Mucosa of descending colon (tissue), 3 donors: ENCODE measurements at regions not wholly inside any gene's neighbourhood (a gene's known extent, or its start where the extent isn't known, plus 50 kb on each side); places are given as distances from the start of the nearest gene placed in this dataset.

Experiments used
- ATAC-seq: fragments of 200-7000 bp; cut with Tn5 transposase; one replicate; pipeline ENCODE4 v1.9.1; 2020; ENCODE audit warnings: mild to moderate bottlenecking, moderate library complexity
- DNase-seq, 3 donors: peaks; one replicate each; pipeline ENCODE4 v3.0.0-alpha.2; 2020
- H3K36me3 ChIP-seq: fragments of 200-600 bp; one replicate; pipeline ENCODE4 v1.8.0; 2021; ENCODE audit warnings: low read depth, mild to moderate bottlenecking
- H3K4me1 ChIP-seq: fragments of 200-600 bp; one replicate; pipeline ENCODE4 v1.8.0; 2021; ENCODE audit warnings: low read depth, mild to moderate bottlenecking
- H3K4me3 ChIP-seq: fragments of 200-600 bp; one replicate; pipeline ENCODE4 v1.8.0; 2021; ENCODE audit warnings: mild to moderate bottlenecking
- H3K9me3 ChIP-seq: fragments of 200-600 bp; one replicate; pipeline ENCODE4 v1.8.0; 2021; ENCODE audit warnings: mild to moderate bottlenecking
- intact Hi-C, 2 donors: fragments of 100-400 bp; cut with DNase I in 1 of 2; cut with micrococcal nuclease in 1 of 2; formaldehyde crosslinking; loops; one replicate each; pipeline versions ENCODE4 v1.11.0 to v1.11.1; 2022; cut with DNase I, micrococcal nuclease
- TF ChIP-seq, protein P1 (sequence below): fragments of 200-600 bp; IDR thresholded peaks from one replicate; pipeline ENCODE4 v1.8.0; 2022; ENCODE audit warnings: antibody characterized with exemption, mild to moderate bottlenecking
- donor health status: DM: no; HTN: no; CAD: no; lungs with moderate emphysema.
- donor health status: DM: no; HTN: no; CAD: no.
- donor health status: DM: no; HTN: yes; CAD: no.

DNA sequence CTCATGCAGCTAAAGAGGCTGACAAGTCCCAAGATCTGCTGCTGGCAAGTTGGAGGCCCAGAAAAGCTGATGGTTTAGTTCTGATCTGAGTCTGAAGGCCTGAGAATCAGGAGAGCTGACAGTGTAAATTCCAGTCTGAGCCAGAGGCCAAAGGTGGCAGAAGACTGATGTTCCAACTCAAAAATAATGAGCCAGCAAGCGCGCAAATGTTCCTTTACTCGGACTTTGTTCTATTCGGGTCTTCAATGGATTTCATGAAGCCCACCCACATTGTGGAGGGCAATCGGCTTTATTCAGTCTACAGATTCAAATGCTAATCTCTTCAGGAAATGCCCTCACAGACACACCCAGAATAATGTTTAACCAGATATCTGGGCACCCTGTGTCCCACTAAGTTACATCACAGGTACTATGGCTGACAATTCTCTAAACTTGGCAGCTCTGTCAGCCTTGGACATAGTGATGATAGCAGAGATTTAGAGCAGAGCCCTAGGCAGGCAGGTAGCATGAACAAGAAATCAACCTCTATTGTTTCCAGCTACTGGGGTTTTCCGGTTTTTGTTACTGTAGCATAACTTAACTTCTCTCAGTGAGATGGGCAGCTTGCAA lies 318.5 kb downstream of the HRH4 start:
- Histone ChIP-seq H3K4me3 (no peak overlapping the region), H3K36me3 (no peaks in the 10 kb centered on the region), H3K4me1 (peaks cover 6% of the 10 kb centered on the region), H3K9me3 (no peaks in the 10 kb centered on the region)
- ATAC-seq (peak; percentile 86), DNase-seq (peak in 1 of 3 donors; percentile 36)
- TF ChIP-seq, protein P1, sequence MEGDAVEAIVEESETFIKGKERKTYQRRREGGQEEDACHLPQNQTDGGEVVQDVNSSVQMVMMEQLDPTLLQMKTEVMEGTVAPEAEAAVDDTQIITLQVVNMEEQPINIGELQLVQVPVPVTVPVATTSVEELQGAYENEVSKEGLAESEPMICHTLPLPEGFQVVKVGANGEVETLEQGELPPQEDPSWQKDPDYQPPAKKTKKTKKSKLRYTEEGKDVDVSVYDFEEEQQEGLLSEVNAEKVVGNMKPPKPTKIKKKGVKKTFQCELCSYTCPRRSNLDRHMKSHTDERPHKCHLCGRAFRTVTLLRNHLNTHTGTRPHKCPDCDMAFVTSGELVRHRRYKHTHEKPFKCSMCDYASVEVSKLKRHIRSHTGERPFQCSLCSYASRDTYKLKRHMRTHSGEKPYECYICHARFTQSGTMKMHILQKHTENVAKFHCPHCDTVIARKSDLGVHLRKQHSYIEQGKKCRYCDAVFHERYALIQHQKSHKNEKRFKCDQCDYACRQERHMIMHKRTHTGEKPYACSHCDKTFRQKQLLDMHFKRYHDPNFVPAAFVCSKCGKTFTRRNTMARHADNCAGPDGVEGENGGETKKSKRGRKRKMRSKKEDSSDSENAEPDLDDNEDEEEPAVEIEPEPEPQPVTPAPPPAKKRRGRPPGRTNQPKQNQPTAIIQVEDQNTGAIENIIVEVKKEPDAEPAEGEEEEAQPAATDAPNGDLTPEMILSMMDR: no peak
- intact Hi-C loops: no loop called here

DNA sequence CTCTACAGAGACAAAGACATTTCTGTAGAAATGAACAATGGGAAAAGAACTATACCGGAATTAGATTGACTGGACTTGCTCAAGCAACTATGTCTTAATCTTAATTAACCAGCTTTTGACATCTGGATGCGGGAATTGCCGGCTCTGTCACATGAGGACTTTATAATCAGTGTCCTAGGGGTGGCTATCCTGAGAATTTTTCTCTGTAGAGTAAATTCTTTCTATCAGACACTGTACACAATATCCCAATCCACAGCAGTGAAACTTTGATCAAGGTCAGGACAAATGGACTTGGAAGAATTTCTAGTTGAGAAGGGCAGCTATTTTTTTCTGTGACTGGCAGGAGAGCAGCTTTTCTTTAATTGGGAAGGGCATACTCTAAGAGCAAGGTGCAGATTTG lies 322.1 kb downstream of the HRH4 start:
- DNase-seq (no peak), ATAC-seq (no peak)
- TF ChIP-seq, protein P1: no peak
- Histone ChIP-seq H3K9me3 (no peaks in the 10 kb centered on the region), H3K4me3 (no peak overlapping the region), H3K36me3 (no peaks in the 10 kb centered on the region), H3K4me1 (peaks cover 6% of the 10 kb centered on the region)
- intact Hi-C loops: no loop called here

DNA sequence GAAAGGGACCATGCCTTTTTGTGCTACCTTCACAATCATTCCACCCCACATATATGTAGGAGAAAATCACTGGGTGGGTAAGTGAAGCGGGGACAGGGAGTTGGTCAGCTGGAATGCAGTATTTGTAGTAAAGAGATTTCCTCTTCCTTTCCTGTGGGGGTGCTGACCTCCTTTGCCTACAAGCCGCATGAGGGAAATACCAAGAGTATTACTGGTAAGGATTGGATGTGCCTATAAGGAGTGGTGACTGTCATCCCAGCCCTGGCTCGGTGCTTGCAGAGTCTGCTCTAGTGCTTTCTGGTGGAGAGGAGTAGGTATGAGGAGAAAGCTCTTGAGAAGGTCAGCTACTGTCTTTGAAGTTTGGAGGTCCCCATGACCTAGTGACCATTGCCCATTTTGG lies 324.6 kb downstream of the HRH4 start:
- H3K4me1 ChIP-seq: no peaks in the 10 kb centered on the region
- intact Hi-C loops: no loop called here
- H3K9me3 ChIP-seq: no peaks in the 10 kb centered on the region
- H3K36me3 ChIP-seq: no peaks in the 10 kb centered on the region
- H3K4me3 ChIP-seq: no peak overlapping the region
- TF ChIP-seq, protein P1: no peak
- DNase-seq: no peak
- no peak for ATAC-seq

DNA sequence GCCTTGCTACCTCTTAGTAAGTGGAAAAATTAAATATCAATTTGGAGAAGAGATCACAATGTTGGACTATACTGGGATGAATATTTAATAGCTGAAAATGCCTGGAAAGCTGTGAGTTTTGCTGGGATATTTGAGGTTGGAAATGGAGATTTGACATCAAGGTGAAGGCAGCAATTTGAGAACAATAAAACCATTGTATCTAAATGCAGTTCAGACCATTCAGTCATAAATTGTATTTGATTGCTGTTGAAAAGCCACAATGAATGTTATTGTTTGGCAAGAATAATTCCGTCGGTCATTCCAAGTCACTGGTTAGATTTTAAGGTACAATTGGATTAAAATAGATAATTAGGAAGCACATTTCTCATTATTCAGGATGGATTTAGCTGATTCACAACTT lies 325.6 kb downstream of the HRH4 start:
- DNase-seq (no peak), ATAC-seq (peak; percentile 54)
- intact Hi-C loops: no loop called here

DNA sequence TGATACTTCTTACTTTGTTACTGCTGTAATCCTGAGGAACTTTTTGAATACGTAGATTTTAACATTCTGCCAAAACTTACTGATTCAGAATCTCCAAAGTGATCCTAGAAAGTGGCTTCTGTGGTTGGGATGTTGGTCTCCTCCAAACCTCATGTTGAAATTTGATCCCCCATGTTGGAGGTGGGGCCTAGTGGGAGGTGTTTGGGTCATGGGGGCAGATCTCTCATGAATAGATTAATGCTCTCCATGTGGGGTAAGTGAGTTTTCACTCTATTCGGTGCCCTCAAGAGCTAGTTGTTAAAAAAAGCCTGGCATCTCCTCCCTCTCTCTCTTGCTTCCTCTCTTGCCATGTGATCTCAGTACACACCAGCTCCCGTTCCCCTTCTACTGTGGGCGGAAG lies 329.9 kb downstream of the HRH4 start:
- DNase-seq (no peak), ATAC-seq (no peak)
- TF ChIP-seq, protein P1: no peak
- no peaks in the 10 kb centered on the region for H3K9me3 ChIP-seq
- H3K4me1 ChIP-seq: no peaks in the 10 kb centered on the region
- H3K36me3 ChIP-seq: no peaks in the 10 kb centered on the region
- no peak overlapping the region for H3K4me3 ChIP-seq
- intact Hi-C loops: no loop called here

More for the DNA sequence above, 325.6 kb downstream of the HRH4 start:
- TF ChIP-seq, protein P1: no peak
- H3K9me3 ChIP-seq: no peaks in the 10 kb centered on the region
- H3K4me3 ChIP-seq: no peak overlapping the region
- H3K36me3 ChIP-seq: no peaks in the 10 kb centered on the region
- no peaks in the 10 kb centered on the region for H3K4me1 ChIP-seq
